HUDEP-2 (cell line): ENCODE measurements at regions not wholly inside any gene's neighbourhood (a gene's known extent, or its start where the extent isn't known, plus 50 kb on each side); places are given as distances from the start of the nearest gene placed in this dataset.
A peak's percentile ranks its signal among the peaks of the same experiment; 100 is the strongest.

Source experiments
- DNase-seq, 76 experiments: peaks; one replicate each; lab custom pipeline; 2025; ENCODE audit not compliant: unreplicated experiment in 76 of 76; lab: John Stamatoyannopoulos, UW

DNA sequence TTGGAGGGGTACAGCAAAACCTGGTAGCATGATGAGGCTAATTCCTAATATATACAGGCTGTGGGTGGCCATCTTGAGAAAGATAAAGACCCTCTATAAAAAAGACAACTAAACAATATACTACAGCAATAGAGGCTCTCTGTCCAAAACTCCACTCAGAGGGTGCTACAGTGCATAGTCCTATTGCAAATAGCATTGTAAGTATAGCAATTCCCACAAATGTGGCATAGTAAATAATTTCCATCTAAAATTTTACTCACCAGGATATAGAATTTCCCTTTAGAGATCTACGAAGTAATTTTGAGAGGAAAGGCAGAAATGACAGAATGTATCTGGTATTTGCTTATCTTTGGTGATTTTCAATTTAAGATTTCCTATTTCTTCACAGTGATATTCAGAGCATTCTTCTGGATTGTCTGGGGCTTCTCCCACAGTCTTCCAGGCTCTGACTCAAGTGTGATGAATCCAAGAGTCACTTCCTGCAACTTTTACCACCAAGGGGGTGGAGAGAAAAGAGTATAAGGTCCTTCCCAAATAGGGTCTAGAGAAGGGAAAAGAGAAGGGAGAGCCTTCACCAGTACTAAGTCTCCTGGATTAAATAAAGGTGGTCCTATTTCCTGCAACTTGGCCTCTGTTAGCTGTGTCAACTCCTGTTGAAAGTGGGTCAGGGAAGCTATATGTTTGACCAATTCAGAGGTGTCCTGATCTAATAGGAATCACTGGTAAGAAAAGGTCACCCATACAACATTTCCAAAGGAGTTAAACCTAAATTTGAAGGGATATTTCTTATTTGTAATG, 1054.7 kb upstream of the CNTN5 start:
- peak in 2 of 76 experiments; percentile 15 to 17 for DNase-seq

DNA sequence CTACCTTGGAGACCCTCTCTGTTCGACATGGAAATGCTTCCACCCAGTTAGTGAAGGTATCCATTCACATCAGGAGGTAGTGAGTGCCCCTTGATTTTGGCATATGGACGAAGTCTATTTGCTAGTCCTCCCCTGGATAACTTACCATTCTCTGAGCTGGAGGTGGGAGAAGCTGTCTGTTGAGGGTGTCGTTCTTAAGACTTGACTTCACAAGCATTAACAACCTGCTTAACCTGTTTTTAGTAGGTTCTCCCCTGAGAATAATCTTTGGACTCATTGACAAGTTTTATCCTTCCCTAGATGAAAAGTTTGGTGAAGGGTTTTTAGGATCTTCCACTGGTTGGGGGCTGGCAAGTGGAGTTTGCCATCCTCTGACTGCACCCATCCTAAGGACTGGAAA, 1053.8 kb upstream of the CNTN5 start:
- DNase-seq: no peak

DNA sequence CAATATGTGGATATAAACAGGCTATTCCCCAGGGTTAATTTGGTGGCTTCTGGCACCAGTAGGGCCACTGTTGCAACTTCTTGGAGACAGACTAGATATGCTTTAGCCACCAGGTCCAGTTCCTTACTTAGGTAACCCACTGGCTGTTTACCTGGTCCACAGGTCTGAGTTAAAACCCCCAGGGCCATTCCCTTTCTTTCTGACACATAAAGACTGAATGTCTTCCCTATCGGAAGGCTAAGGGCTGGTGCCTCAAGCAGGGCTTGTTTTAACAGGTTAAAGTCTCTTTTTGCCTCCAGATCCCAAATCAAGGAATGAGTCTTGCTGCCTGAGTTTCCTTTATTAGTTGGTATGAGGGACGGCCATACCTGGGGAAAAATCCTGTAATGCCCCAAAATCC, 1052.7 kb upstream of the CNTN5 start:
- DNase-seq: no peak

- no peak for DNase-seq
These were observed 1048.0 kb upstream of the CNTN5 start for GRCh38 chr11:97972731-97973130.

GRCh38 chr11:97973352-97973857, 1047.3 kb upstream of the CNTN5 start:
- no peak for DNase-seq

DNA sequence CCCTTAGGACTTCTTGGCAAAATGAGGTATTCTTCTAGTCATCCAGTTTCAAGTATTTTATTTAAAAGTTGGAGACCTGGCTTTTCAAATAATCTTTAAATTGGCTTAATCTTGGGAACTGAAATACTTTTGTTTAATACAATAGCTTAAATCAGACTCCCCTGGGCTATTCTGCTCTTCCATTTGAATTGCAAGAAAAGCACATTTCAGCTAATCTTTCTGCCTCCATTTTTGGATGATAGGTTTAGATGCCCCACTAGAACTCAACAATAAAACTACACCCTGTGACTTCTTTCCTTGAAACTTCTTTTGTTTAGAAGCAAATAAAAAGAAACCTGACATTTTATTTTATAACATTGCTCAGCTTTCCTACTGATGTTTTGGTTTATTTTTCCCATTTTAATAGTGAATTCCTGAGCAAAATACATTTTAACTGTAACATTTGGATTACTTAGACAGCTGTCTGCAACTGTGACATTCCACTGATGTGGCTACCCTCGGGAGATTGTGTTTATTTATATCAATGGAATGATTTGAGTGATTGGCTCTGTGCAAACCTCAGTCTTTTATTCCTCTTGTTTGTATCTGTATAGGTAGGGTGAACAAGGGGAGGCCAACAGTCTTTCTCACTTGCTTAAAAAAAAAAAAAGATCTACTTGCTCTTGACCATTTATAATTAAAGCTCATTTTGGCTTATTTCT, 1045.8 kb upstream of the CNTN5 start:
- no peak for DNase-seq

DNA sequence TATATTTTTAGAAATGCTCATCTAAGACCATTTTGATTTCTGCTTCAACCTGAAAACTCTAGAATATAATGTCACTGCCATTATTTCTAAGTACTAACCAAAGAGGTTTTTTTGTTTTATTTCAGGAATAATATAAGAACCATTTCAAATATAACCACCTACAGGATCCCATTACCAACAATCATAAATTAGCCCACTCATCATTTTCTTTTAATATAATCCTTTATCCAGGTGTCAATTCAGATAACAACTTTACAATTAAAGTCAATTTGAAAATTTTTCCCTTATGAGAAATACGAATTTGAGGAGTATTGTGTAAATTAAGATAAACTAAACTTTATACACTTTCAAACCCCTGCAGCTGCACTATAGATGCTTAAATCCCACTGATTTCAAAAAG, 1043.0 kb upstream of the CNTN5 start:
- DNase-seq: no peak

DNA sequence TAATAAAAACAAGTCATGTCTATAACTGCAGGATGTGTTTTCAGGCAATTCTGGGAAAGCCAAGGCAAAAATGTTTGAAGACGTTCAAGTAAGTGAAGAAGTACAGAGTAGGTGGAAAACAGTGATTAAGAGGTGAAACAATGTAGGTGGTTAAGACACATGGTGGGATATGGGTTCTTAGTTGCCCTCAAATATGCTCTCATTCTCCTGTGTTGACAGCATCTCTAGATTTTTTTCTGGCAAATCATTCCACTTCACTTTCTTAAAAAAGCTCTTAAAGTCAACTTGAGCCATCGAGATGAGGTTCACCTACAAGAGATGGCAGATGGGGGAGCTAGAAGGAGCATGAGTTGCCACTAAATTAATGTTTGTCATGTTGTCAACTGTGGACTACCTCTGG, 1041.0 kb upstream of the CNTN5 start:
- DNase-seq: no peak

GRCh38 chr11:97982512-97982911, 1038.2 kb upstream of the CNTN5 start:
- no peak for DNase-seq

DNA sequence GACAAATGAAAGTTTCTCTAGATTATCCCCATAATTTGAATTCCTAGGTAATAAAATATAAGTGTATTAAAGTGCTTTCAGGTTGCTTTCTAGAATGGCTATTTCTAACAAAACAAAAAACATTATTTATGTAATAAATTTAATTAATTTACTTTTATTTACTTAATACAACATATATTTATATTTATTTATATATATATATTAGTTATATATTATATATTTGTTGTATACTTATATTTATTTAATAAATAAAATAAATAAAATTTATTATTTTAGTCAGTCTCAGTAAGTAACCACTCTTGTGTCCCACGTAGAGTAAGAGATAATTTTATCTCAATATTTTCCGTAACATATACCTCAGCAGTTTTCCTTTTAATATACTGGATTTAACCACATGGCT, 1031.6 kb upstream of the CNTN5 start:
- no peak for DNase-seq

DNA sequence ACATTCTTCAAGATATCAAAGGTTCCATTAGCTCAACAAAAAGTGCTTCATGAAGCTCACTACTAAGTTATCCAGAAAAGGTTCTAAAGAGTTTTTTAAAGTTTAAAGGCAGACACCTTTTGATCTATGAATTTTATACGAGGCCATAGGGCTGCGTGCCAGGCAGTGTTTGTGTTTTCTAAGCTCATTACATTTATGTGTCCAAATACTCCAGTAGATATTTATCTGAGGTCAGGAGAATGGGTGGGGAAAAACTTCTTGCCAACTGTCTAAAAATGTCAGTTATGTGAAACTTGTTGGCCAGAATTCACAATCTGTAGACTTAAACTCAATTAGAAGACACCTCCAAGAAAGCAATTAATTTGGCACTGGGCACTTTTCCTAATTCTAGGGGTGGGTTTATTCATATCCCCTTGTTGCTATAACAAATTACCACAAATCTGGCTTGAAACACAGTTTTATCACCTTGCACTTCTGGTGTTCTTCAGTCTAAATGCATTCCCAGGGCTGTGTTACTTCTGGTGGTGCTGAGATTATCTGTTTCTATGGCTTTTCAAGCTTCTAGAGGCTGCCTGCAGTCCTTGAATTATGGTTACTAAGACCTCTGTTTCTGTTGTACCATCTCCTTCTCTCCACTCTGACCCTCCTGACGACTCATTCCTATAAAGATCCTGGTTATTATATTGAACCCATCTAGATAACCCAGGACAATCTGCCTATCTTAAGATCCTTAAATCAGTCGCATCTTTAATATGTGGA, 1030.4 kb upstream of the CNTN5 start:
- peak in 21 of 76 experiments; percentile 1 to 68 (median 20) for DNase-seq

GRCh38 chr11:97993562-97993961, 1027.2 kb upstream of the CNTN5 start:
- no peak for DNase-seq

DNA sequence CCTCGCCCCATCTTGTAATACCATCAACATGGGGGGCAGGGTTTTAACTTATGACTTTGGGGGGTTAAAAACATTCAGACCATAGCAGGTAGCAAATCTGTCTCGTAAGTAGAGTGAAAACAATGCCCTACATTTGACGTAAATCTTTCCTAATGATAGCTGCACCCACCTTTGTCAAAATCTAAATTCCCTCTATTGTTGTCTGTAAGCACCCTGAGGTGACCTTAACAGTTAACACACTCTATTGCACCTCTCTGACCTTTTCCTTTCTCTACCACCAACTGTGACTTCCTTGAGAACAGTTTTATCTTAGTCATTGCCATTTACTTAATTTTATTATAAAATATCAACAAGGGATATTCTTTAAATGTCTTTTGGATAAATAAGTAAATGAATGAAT, 1024.9 kb upstream of the CNTN5 start:
- no peak for DNase-seq

GRCh38 chr11:97996762-97997161, 1024.0 kb upstream of the CNTN5 start:
- peak in 47 of 76 experiments; percentile 3 to 90 (median 48) for DNase-seq

GRCh38 chr11:98003606-98004371, 1017.0 kb upstream of the CNTN5 start:
- no peak for DNase-seq

- no peak for DNase-seq
These were observed 1013.7 kb upstream of the CNTN5 start for GRCh38 chr11:98007072-98007471.

- DNase-seq: no peak
These were observed 993.1 kb upstream of the CNTN5 start for GRCh38 chr11:98027652-98028051.

DNA sequence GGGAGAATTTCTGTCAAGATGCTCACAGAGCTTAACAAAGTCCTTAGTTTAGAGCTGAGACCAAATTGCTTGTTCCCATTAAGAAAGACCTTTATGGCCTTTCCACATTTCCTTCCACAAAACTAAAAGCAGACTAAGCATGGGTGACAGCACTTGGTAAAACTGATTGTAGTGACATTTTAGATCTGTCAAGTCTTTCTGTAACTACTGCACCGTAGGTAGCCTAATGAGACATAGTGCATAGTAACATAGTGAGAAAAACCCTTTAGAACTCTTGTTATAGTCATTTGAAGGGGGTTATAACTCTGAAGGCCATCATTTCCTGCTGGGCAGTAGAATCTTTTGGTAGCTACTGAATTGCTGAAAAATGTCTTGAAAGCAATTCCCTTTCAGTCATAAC, 990.9 kb upstream of the CNTN5 start:
- DNase-seq: no peak

- no peak for DNase-seq
These were observed 983.9 kb upstream of the CNTN5 start for GRCh38 chr11:98036810-98037209.

DNA sequence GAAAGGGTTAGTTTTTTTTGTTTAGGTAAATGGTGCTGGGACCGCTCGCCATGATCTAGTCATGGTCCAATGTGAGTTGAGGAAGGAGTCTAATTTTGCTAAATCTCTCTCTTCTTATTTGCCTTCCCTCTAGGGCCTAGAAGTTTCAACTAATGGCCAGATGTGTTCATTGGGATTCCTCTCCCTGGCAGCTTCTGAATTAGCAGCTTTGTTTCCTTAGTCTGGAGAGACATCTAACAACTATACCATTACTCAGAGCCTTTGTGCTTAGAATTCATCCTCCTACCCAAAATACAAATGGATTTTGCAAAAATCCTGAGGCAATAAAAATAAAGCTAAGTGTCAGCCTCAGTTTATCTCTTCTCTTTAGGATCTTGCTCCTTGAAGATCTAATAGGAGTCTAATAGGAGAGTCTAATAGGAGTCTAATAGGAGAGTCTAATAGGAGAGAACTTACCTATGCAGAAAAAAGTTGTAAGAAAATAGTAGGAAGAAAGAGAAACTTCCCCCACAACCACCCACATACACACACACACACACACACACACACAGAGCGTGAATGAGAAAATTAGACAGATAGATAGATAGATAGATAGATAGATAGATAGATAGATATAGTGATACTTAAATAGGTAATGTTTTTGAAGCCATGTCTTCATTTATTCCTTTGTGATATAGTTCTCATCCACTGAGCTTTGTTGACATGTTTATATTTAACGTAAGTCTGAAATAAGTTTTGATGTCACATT, 980.5 kb upstream of the CNTN5 start:
- DNase-seq: no peak
